ENCODE measurements at regions not wholly inside any gene's neighbourhood (a gene's known extent, or its start where the extent isn't known, plus 50 kb on each side); places are given as distances from the start of the nearest gene placed in this dataset.

DNA sequence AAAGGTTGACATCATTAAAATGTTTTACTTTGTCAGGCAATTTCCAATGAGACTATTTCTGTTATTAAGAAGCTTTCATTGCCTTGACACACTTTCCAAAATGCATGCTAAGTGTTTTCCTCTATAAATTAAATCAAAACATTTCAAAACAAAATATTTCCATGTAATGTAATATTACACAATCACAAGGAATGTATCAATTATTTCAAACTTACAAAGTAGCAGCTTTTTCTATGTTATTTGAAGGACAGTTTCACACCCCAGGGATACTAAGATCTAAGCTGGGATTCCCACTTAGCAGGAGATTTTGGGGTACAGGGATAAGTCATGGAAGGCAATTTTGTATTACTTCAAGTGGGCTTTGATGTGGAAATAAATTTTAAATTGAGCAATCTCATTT lies 144.9 kb downstream of the FOXG1 start:
- TF ChIP-seq ZNF8 (CRISPR knock-in tag; IDR thresholded peaks at IDR 0.05) (no peak), ARNTL (CRISPR knock-in tag; IDR thresholded peaks at IDR 0.05; ENCODE audit: borderline replicate concordance, low read depth) (no peak), OSR1 (CRISPR knock-in tag; IDR thresholded peaks at IDR 0.05) (no peak), ISL1 (CRISPR knock-in tag; IDR thresholded peaks at IDR 0.05) (no peak), BACH2 (CRISPR knock-in tag; IDR thresholded peaks at IDR 0.05; ENCODE audit: borderline replicate concordance) (no peak), ZC3H10 (CRISPR knock-in tag; IDR thresholded peaks at IDR 0.05) (no peak), ESRRG (CRISPR knock-in tag; IDR thresholded peaks at IDR 0.05) (no peak), TCF4 (CRISPR knock-in tag; IDR thresholded peaks at IDR 0.05; ENCODE audit: borderline replicate concordance) (no peak), PPARA (CRISPR knock-in tag; IDR thresholded peaks at IDR 0.05; ENCODE audit: borderline replicate concordance) (no peak), ZFP30 (CRISPR knock-in tag; IDR thresholded peaks at IDR 0.05) (no peak), TOX (CRISPR knock-in tag; IDR thresholded peaks at IDR 0.05; ENCODE audit: borderline replicate concordance) (no peak)
- TF ChIP-seq, protein P1, sequence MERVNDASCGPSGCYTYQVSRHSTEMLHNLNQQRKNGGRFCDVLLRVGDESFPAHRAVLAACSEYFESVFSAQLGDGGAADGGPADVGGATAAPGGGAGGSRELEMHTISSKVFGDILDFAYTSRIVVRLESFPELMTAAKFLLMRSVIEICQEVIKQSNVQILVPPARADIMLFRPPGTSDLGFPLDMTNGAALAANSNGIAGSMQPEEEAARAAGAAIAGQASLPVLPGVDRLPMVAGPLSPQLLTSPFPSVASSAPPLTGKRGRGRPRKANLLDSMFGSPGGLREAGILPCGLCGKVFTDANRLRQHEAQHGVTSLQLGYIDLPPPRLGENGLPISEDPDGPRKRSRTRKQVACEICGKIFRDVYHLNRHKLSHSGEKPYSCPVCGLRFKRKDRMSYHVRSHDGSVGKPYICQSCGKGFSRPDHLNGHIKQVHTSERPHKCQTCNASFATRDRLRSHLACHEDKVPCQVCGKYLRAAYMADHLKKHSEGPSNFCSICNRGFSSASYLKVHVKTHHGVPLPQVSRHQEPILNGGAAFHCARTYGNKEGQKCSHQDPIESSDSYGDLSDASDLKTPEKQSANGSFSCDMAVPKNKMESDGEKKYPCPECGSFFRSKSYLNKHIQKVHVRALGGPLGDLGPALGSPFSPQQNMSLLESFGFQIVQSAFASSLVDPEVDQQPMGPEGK (CRISPR knock-in tag; IDR thresholded peaks at IDR 0.05; ENCODE audit: borderline replicate concordance): no peak
- TF ChIP-seq, protein P2, sequence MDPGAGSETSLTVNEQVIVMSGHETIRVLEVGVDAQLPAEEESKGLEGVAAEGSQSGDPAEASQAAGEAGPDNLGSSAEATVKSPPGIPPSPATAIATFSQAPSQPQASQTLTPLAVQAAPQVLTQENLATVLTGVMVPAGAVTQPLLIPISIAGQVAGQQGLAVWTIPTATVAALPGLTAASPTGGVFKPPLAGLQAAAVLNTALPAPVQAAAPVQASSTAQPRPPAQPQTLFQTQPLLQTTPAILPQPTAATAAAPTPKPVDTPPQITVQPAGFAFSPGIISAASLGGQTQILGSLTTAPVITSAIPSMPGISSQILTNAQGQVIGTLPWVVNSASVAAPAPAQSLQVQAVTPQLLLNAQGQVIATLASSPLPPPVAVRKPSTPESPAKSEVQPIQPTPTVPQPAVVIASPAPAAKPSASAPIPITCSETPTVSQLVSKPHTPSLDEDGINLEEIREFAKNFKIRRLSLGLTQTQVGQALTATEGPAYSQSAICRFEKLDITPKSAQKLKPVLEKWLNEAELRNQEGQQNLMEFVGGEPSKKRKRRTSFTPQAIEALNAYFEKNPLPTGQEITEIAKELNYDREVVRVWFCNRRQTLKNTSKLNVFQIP (CRISPR knock-in tag; IDR thresholded peaks at IDR 0.05; ENCODE audit: borderline replicate concordance, low read depth): no peak
